ENCODE measurements at regions not wholly inside any gene's neighbourhood (a gene's known extent, or its start where the extent isn't known, plus 50 kb on each side); places are given as distances from the start of the nearest gene placed in this dataset.
"Not testable (repeated sequence)": the region's sequence is repeated elsewhere in the genome, so short reads cannot be mapped to it uniquely, and the experiment has no call there.

DNA sequence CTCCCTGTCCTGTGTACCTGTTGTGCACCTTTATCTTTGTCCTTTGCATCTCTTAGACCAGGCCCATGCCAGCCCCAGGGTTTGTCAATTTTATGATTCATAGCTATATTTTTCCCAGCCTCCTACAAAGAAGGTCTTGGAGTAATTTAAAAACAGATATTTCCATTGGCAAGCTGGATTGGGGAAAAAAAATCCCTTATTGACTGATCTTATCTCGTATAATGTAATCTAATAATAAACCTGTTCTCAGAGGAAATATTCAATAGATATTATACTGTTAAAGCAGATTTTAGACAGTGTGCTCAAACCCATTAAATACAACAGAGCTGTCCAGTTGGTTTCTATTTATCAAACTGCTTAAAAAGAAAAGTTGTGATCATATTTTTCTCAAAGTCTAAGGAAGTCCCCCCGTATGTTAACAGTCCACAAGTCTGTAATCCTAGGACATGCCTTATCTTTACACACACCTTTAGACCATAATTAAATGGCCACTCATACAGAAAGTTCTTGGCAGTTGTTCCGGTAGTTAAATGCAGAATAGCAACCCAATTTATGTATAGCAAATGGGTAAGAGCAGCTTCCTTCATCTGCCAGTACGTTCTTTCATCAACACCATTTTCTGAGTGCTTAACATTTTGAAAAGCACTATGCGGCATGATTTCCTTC is 700.9 kb upstream of the NR2F2 start:
- Histone ChIP-seq H3K27me3 (no peaks in the 10 kb centered on the region), H3K4me3 (no peak overlapping the region), H3K4me1 (no peaks in the 10 kb centered on the region), H3K27ac (no peak overlapping the region), H3K36me3 (no peaks in the 10 kb centered on the region), H3K9me3 (no peaks in the 10 kb centered on the region)
- intact Hi-C loops (cut with DNase I): no loop called here
- TF ChIP-seq, protein P1, sequence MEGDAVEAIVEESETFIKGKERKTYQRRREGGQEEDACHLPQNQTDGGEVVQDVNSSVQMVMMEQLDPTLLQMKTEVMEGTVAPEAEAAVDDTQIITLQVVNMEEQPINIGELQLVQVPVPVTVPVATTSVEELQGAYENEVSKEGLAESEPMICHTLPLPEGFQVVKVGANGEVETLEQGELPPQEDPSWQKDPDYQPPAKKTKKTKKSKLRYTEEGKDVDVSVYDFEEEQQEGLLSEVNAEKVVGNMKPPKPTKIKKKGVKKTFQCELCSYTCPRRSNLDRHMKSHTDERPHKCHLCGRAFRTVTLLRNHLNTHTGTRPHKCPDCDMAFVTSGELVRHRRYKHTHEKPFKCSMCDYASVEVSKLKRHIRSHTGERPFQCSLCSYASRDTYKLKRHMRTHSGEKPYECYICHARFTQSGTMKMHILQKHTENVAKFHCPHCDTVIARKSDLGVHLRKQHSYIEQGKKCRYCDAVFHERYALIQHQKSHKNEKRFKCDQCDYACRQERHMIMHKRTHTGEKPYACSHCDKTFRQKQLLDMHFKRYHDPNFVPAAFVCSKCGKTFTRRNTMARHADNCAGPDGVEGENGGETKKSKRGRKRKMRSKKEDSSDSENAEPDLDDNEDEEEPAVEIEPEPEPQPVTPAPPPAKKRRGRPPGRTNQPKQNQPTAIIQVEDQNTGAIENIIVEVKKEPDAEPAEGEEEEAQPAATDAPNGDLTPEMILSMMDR (IDR thresholded peaks at IDR 0.05): no peak
- no peak for TF ChIP-seq POLR2AphosphoS5 (IDR thresholded peaks at IDR 0.05)
- TF ChIP-seq POLR2A (IDR thresholded peaks at IDR 0.05): no peak
- TF ChIP-seq EP300 (IDR thresholded peaks at IDR 0.05): no peak
- 70 to 83% methylated on average over 5 of the region's 5 CpGs for WGBS, 2 donors
- DNase-seq: no peak

- TF ChIP-seq, protein P1 (IDR thresholded peaks at IDR 0.05): no peak
- TF ChIP-seq POLR2AphosphoS5 (IDR thresholded peaks at IDR 0.05) (no peak), POLR2A (IDR thresholded peaks at IDR 0.05) (no peak), EP300 (IDR thresholded peaks at IDR 0.05) (no peak)
- no peak overlapping the region for H3K27ac ChIP-seq
- 92 to 97% methylated on average over 1 of the region's 1 CpG for WGBS, 2 donors
- no peaks in the 10 kb centered on the region for H3K9me3 ChIP-seq
- no peak for DNase-seq
- H3K4me1 ChIP-seq: no peaks in the 10 kb centered on the region
- intact Hi-C loops (cut with DNase I): no loop called here
- no peaks in the 10 kb centered on the region for H3K36me3 ChIP-seq
- H3K4me3 ChIP-seq: no peak overlapping the region
- H3K27me3 ChIP-seq: no peaks in the 10 kb centered on the region
Observed at GRCh38 chr15:95630683-95631082, 699.8 kb upstream of the NR2F2 start.

DNA sequence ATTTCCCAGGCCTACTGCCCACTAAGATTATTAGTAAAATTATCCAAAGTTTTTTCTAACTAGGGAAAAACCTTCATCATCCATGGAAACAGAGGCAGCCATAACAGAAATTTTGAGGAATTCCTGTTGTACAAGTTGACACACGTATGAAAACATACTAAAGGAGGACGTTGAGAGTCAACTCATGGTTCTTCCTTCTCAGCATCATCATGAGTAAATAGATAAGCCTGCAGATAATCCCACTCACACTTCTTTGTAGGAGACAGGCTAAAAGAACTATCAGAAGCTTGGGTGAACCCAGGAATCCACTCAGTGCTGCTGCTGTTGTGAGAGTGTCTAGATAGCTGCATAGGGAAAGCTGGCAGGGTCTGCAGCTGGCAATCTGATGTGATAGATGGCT is 694.8 kb upstream of the NR2F2 start:
- no peak overlapping the region for H3K4me3 ChIP-seq
- H3K36me3 ChIP-seq: no peaks in the 10 kb centered on the region
- TF ChIP-seq POLR2AphosphoS5 (IDR thresholded peaks at IDR 0.05) (no peak), POLR2A (IDR thresholded peaks at IDR 0.05) (no peak), EP300 (IDR thresholded peaks at IDR 0.05) (no peak)
- TF ChIP-seq, protein P1 (IDR thresholded peaks at IDR 0.05): no peak
- no peaks in the 10 kb centered on the region for H3K27me3 ChIP-seq
- H3K9me3 ChIP-seq: no peaks in the 10 kb centered on the region
- intact Hi-C loops (cut with DNase I): no loop called here
- 80 to 84% methylated on average over 2 of the region's 2 CpGs for WGBS, 2 donors
- no peak for DNase-seq
- H3K4me1 ChIP-seq: no peaks in the 10 kb centered on the region
- H3K27ac ChIP-seq: no peak overlapping the region

DNA sequence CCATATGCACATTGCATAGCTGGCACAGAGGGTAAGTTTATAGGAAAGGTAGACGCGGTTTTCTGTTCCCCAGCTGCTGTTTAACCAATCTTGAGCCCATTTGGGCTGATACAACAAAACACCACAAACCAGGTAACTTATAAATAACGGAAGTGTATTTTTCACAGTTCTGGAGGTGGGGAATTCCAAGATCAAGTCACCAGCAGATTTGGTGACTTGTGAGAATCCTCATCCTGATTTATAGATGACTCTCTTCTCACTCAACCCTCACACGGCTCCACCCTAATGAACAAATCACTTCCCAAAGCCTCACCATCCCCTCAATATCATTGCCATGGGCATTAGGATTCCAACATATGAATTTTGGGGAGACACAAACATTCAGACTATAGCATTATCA is 694.4 kb upstream of the NR2F2 start:
- no peak overlapping the region for H3K27ac ChIP-seq
- H3K27me3 ChIP-seq: no peaks in the 10 kb centered on the region
- intact Hi-C loops (cut with DNase I): no loop called here
- TF ChIP-seq EP300 (IDR thresholded peaks at IDR 0.05): no peak
- TF ChIP-seq POLR2AphosphoS5 (IDR thresholded peaks at IDR 0.05): no peak
- TF ChIP-seq POLR2A (IDR thresholded peaks at IDR 0.05): no peak
- TF ChIP-seq, protein P1 (IDR thresholded peaks at IDR 0.05): no peak
- no peaks in the 10 kb centered on the region for H3K9me3 ChIP-seq
- DNase-seq: no peak
- no peak overlapping the region for H3K4me3 ChIP-seq
- no peaks in the 10 kb centered on the region for H3K36me3 ChIP-seq
- no peaks in the 10 kb centered on the region for H3K4me1 ChIP-seq
- 78 to 85% methylated on average over 4 of the region's 4 CpGs for WGBS, 2 donors

DNA sequence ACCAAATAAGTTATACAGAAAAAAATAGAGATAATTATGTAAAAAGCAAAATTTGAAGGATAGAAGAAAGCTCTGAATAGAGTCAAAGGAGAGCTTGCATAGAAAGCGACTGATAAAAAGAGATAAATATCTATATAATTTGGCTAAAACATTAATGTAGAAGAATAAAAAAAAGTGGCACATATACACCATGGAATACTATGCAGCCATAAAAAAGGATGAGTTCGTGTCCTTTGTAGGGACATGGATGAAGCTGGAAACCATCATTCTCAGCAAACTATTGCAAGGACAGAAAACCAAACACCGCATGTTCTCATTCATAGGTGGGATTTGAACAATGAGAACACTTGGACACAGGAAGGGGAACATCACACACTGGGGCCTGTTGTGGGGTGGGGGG is 693.3 kb upstream of the NR2F2 start:
- DNase-seq; H3K27ac ChIP-seq; H3K4me3 ChIP-seq; H3K4me1 ChIP-seq; intact Hi-C loops (cut with DNase I); H3K9me3 ChIP-seq; H3K36me3 ChIP-seq; H3K27me3 ChIP-seq: not testable (repeated sequence)
- 87 to 91% methylated on average over 3 of the region's 3 CpGs for WGBS, 2 donors
